Stimulated activated CD8-positive, alpha-beta memory T cell treated with anti-CD3 and anti-CD28 coated beads, Interleukin-7, amount 100 ng/mL, for 48 hours (primary cell): ENCODE measurements at regions not wholly inside any gene's neighbourhood (a gene's known extent, or its start where the extent isn't known, plus 50 kb on each side); places are given as distances from the start of the nearest gene placed in this dataset.

Experiments
- DNase-seq, 2 donors: peaks; one replicate each; pipeline ENCODE4 v3.0.0-alpha.2; 2020; ENCODE audit warnings: low read depth in 1 of 2; ENCODE audit errors: extremely low read depth in 1 of 2

- no peak for DNase-seq
These were observed 155.8 kb downstream of the DRD1 start for GRCh38 chr5:175288048-175288621.

GRCh38 chr5:175286981-175287380 is 157.0 kb downstream of the DRD1 start:
- no peak for DNase-seq

- no peak for DNase-seq
These were observed 158.7 kb downstream of the DRD1 start for GRCh38 chr5:175285261-175285660.

- DNase-seq, result no peak
These were observed 159.2 kb downstream of the DRD1 start for GRCh38 chr5:175284806-175285205.

- no peak for DNase-seq
These were observed 161.3 kb downstream of the DRD1 start for GRCh38 chr5:175282611-175283225.

GRCh38 chr5:175281714-175282113 is 162.3 kb downstream of the DRD1 start:
- DNase-seq, result no peak

- no peak for DNase-seq
These were observed 162.7 kb downstream of the DRD1 start for GRCh38 chr5:175281257-175281656.

GRCh38 chr5:175279506-175279905 is 164.5 kb downstream of the DRD1 start:
- DNase-seq, result no peak

- DNase-seq, result no peak
These were observed 168.2 kb downstream of the DRD1 start for GRCh38 chr5:175275748-175276147.

- DNase-seq, result no peak
These were observed 168.9 kb downstream of the DRD1 start for GRCh38 chr5:175275097-175275496.

GRCh38 chr5:175274171-175274570 is 169.8 kb downstream of the DRD1 start:
- no peak for DNase-seq

- no peak for DNase-seq
These were observed 179.6 kb downstream of the DRD1 start for GRCh38 chr5:175264406-175264805.

GRCh38 chr5:175263776-175264175 is 180.2 kb downstream of the DRD1 start:
- DNase-seq, result no peak

GRCh38 chr5:175261526-175261925 is 182.5 kb downstream of the DRD1 start:
- no peak for DNase-seq

GRCh38 chr5:175261037-175261436 is 182.9 kb downstream of the DRD1 start:
- no peak for DNase-seq

GRCh38 chr5:175257847-175258194 is 186.2 kb downstream of the DRD1 start:
- DNase-seq, result no peak

- DNase-seq, result no peak
These were observed 186.7 kb downstream of the DRD1 start for GRCh38 chr5:175257128-175257846.

- no peak for DNase-seq
These were observed 189.8 kb downstream of the DRD1 start for GRCh38 chr5:175254155-175254554.

- no peak for DNase-seq
These were observed 190.4 kb downstream of the DRD1 start for GRCh38 chr5:175253597-175253996.

GRCh38 chr5:175252234-175252805 is 191.7 kb downstream of the DRD1 start:
- DNase-seq, result no peak

- no peak for DNase-seq
These were observed 193.6 kb downstream of the DRD1 start for GRCh38 chr5:175250426-175250825.

GRCh38 chr5:175248416-175248905 is 195.5 kb downstream of the DRD1 start:
- no peak for DNase-seq
